Uterus (tissue), 3 donors: ENCODE measurements at regions not wholly inside any gene's neighbourhood (a gene's known extent, or its start where the extent isn't known, plus 50 kb on each side); places are given as distances from the start of the nearest gene placed in this dataset.
"Not testable (repeated sequence)": the region's sequence is repeated elsewhere in the genome, so short reads cannot be mapped to it uniquely, and the experiment has no call there.

ENCODE experiments used
- DNase-seq, 2 donors: peaks; one replicate each; pipeline ENCODE4 v3.0.0-alpha.2; 2019 to 2020
- H3K27ac ChIP-seq, 2 donors: fragments of 200-600 bp; sonication (generic); 1 replicate in 1 of 2; 2 replicates in 1 of 2; pipeline ENCODE4 v1.5.1; 2016 to 2018
- H3K27me3 ChIP-seq, 2 donors: fragments of 200-600 bp; sonication (generic); one replicate each; pipeline ENCODE4 v1.5.1; 2018 to 2019; ENCODE audit warnings: control low read depth in 1 of 2
- H3K36me3 ChIP-seq, 2 donors: fragments of 200-600 bp; sonication (generic); one replicate each; pipeline ENCODE4 v1.5.1; 2019; ENCODE audit warnings: control low read depth in 1 of 2
- H3K4me1 ChIP-seq, 2 donors: fragments of 200-600 bp; sonication (generic); one replicate each; pipeline ENCODE4 v1.5.1; 2018 to 2019; ENCODE audit warnings: control low read depth in 1 of 2
- H3K4me3 ChIP-seq, 2 donors: fragments of 200-600 bp; sonication (generic); 1 replicate in 1 of 2; 2 replicates in 1 of 2; pipeline ENCODE4 v1.5.1; 2018 to 2019; ENCODE audit warnings: mild to moderate bottlenecking in 1 of 2
- H3K9me3 ChIP-seq, 2 donors: fragments of 200-600 bp; sonication (generic); one replicate each; pipeline ENCODE4 v1.5.1; 2019; ENCODE audit warnings: control low read depth in 1 of 2
- POLR2A ChIP-seq, 2 donors: fragments of 450-650 bp; IDR thresholded peaks; one replicate each; pipeline ENCODE4 v1.6.1; 2016; ENCODE audit warnings: antibody characterized with exemption in 2 of 2, mild to moderate bottlenecking in 1 of 2, moderate library complexity in 1 of 2
- intact Hi-C: fragments of 100-400 bp; cut with DNase I; formaldehyde crosslinking; loops from one replicate; pipeline ENCODE4 v1.15.1; 2023; ENCODE audit warnings: low total_unique reads
- TF ChIP-seq, protein P1 (sequence below), 4 experiments: fragments of 200-600 bp in 2 of 4; fragments of 450-650 bp in 2 of 4; sonication (generic) in 2 of 4; IDR thresholded peaks; one replicate each; pipeline ENCODE4 v1.5.1; 2016 to 2019; ENCODE audit warnings: antibody characterized with exemption in 4 of 4, mild to moderate bottlenecking in 2 of 4, moderate library complexity in 1 of 4
- donor health status: DM: yes; HTN: yes; CAD: no.

DNA sequence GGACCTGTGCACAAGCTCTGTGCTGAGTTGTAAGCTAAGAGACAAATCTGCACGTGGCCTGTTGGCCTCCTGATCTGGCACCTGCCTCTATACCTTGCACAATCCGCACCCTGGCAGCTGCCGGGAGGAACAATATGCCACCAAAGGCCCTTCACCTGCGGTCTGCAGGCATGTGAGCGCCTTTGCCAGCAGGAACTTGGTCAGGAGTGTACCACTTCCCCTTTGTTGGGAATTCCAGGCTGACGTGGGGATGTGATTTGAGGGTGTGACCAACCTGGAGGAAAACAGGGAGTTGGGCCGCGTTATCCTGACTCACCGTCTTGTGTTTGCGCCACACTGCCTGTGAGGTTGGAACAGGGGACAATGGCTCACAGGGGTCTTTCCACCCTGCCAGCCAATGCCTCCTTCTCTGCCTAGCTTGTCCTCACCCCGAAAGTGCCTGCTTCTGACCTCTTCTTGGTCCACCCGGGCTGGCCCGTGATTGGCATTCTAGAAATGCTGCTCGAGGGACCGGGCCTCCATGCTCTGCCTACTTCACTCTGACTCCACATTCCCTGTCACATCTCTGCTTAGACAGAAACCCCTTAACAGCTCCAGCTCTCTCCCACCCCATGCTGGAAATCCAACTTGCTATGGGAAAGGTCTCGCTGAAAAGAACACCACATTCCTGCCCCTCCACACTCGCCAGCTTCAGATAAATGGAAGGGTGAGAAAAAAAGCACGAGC, 67.1 kb upstream of the MAP4K4 start:
- Histone ChIP-seq H3K9me3 (no peaks in the 10 kb centered on the region), H3K27ac (no peak overlapping the region), H3K36me3 (no peaks in the 10 kb centered on the region), H3K4me3 (no peak overlapping the region), H3K4me1 (no peaks in the 10 kb centered on the region), H3K27me3 (no peaks in the 10 kb centered on the region)
- intact Hi-C loops, result no loop called here
- TF ChIP-seq, protein P1, sequence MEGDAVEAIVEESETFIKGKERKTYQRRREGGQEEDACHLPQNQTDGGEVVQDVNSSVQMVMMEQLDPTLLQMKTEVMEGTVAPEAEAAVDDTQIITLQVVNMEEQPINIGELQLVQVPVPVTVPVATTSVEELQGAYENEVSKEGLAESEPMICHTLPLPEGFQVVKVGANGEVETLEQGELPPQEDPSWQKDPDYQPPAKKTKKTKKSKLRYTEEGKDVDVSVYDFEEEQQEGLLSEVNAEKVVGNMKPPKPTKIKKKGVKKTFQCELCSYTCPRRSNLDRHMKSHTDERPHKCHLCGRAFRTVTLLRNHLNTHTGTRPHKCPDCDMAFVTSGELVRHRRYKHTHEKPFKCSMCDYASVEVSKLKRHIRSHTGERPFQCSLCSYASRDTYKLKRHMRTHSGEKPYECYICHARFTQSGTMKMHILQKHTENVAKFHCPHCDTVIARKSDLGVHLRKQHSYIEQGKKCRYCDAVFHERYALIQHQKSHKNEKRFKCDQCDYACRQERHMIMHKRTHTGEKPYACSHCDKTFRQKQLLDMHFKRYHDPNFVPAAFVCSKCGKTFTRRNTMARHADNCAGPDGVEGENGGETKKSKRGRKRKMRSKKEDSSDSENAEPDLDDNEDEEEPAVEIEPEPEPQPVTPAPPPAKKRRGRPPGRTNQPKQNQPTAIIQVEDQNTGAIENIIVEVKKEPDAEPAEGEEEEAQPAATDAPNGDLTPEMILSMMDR (IDR thresholded peaks at IDR 0.05), result no peak
- TF ChIP-seq POLR2A (IDR thresholded peaks at IDR 0.05), result no peak
- no peak for DNase-seq

DNA sequence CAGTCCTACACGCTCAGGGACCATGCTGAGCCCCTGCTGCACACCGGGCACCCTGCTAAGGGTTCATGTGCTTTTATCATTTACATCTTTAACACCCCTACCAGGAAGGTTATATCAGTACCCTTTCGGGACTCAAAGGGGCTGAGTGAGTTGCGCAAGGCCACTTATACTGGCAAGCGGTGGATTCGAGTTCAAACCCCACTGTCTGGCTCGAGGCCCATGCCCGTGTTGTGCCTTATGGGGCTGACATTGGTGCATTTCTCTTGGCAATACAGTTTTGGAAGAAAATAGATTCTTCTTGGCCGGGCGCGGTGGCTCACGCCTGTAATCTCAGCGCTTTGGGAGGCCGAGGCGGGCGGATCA, 69.5 kb upstream of the MAP4K4 start:
- DNase-seq, result no peak
- intact Hi-C loops, result no loop called here
- H3K27me3 ChIP-seq, result no peaks in the 10 kb centered on the region
- TF ChIP-seq, protein P1 (IDR thresholded peaks at IDR 0.05), result no peak
- no peak for TF ChIP-seq POLR2A (IDR thresholded peaks at IDR 0.05)
- no peaks in the 10 kb centered on the region for H3K36me3 ChIP-seq
- no peak overlapping the region for H3K27ac ChIP-seq
- H3K4me1 ChIP-seq, result no peaks in the 10 kb centered on the region
- no peaks in the 10 kb centered on the region for H3K9me3 ChIP-seq
- no peak overlapping the region for H3K4me3 ChIP-seq

DNA sequence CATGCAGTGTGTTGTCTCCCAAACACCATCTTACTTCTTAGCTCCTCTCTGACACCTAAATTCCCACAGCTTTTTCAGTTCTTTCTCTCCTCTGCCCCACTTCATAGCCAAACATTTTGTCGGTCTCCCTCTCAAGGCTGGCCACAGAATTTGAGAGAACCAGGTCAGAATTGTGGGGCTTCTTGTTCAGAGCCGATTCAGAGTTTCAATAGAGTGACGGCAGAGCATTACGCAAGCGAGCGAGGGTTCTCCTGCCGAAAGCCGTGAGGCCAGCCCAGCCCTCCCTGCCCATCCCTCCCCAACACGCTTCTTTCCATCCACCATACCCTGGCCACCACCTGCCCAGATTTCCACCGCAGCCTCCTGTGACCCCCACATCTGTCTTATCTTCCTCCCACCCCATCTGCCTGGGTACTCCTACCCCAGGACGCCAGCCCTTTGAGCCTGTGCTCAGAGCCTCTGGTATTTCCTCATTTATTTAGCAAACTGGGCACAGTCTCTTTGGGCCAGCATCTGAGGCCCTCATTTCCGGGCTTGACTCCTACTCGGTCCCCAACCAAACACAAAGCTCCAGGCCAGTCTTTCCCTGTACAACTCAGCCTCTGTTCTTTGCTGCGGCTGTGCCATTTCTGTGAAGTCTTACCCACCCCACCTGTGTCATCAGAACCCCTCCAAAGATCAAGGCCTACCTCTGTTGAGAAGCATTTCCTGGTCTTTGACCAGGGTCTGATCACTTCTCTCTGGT, 70.0 kb upstream of the MAP4K4 start:
- no peak for DNase-seq
- Histone ChIP-seq H3K27ac (no peak overlapping the region), H3K4me1 (no peaks in the 10 kb centered on the region), H3K27me3 (no peaks in the 10 kb centered on the region), H3K4me3 (no peak overlapping the region), H3K9me3 (no peaks in the 10 kb centered on the region), H3K36me3 (no peaks in the 10 kb centered on the region)
- no peak for TF ChIP-seq POLR2A (IDR thresholded peaks at IDR 0.05)
- TF ChIP-seq, protein P1 (IDR thresholded peaks at IDR 0.05), result no peak
- intact Hi-C loops, result no loop called here

DNA sequence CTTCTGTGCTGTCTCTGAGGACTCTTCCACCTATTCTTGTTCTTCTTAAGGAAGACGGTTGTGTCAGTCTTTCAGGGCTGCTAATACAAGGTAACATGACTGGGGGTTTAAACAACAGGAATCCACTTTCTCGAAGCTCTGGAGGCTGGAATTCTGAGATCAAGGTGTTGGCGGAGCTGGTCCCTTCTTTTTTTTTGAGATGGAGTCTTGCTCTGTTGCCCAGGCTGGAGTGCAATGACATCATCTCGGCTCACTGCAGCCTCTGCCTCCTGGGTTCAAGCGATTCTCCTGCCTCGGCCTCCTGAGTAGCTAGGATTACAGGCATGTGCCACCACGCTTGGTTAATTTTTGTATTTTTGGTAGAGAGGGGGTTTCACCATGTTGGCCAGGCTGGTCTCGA, 71.7 kb upstream of the MAP4K4 start:
- intact Hi-C loops, DNase-seq, H3K36me3 ChIP-seq, H3K4me3 ChIP-seq, H3K4me1 ChIP-seq, H3K27me3 ChIP-seq, H3K27ac ChIP-seq, H3K9me3 ChIP-seq: not testable (repeated sequence)

DNA sequence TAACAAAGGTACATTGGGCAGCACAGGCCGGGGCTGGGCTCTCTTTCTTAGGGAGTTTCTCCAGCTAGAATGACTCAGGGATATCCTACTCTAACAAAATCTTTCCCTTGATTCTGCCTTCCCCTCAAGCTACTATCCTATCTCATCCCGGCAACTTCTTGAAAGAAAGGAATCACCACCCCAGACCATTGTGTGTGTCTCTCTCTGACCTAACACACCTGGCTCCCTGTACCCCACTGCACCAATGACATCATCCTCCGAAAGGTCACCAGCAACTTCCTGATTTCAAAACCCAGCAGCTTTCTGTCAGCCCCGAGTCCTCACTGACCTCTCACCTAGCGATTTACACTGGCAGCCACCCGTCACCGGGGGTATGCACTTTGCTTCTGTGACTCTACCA, 72.1 kb upstream of the MAP4K4 start:
- Histone ChIP-seq H3K27ac (no peak overlapping the region), H3K4me1 (no peaks in the 10 kb centered on the region), H3K27me3 (no peaks in the 10 kb centered on the region), H3K9me3 (no peaks in the 10 kb centered on the region), H3K4me3 (no peak overlapping the region), H3K36me3 (no peaks in the 10 kb centered on the region)
- DNase-seq, result no peak
- intact Hi-C loops, result no loop called here
- TF ChIP-seq, protein P1 (IDR thresholded peaks at IDR 0.05), result no peak
- TF ChIP-seq POLR2A (IDR thresholded peaks at IDR 0.05), result no peak
